Epithelial cell of proximal tubule (primary cell): ENCODE measurements at regions not wholly inside any gene's neighbourhood (a gene's known extent, or its start where the extent isn't known, plus 50 kb on each side); places are given as distances from the start of the nearest gene placed in this dataset.

Experiments
- DNase-seq: peaks from one replicate; pipeline ENCODE4 v3.0.0-alpha.2; 2011; ENCODE audit warnings: low read depth
- H3K4me3 ChIP-seq: 2 replicates; pipeline ENCODE4 v1.5.1; 2011; ENCODE audit warnings: low read depth, mild to moderate bottlenecking, low read length
- TF ChIP-seq, protein P1 (sequence below): conservative IDR thresholded peaks from 2 replicates; pipeline ENCODE4 v1.5.1; 2012; ENCODE audit warnings: low read depth, mild to moderate bottlenecking, low read length

DNA sequence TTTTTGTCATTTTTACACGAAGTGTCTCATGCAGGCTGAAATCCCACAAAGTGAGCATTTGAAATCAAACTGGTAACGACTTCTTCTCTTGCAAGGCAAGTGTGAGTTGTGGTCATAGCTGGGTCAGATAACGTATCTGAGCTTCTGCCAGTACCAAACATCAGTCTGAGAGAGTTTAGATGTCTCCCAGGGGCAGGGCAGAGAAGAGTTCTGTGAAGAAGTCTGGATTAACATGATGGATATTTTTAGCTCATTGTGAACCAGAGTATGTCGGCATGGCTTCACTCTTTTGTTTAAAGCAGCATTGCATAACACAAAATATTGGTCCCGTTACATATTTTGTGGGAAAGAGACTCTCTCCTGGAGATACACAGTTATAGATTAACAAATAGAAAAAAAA lies 655.5 kb upstream of the KLHL29 start:
- H3K4me3 ChIP-seq: no peak overlapping the region
- TF ChIP-seq, protein P1, sequence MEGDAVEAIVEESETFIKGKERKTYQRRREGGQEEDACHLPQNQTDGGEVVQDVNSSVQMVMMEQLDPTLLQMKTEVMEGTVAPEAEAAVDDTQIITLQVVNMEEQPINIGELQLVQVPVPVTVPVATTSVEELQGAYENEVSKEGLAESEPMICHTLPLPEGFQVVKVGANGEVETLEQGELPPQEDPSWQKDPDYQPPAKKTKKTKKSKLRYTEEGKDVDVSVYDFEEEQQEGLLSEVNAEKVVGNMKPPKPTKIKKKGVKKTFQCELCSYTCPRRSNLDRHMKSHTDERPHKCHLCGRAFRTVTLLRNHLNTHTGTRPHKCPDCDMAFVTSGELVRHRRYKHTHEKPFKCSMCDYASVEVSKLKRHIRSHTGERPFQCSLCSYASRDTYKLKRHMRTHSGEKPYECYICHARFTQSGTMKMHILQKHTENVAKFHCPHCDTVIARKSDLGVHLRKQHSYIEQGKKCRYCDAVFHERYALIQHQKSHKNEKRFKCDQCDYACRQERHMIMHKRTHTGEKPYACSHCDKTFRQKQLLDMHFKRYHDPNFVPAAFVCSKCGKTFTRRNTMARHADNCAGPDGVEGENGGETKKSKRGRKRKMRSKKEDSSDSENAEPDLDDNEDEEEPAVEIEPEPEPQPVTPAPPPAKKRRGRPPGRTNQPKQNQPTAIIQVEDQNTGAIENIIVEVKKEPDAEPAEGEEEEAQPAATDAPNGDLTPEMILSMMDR: no peak
- no peak for DNase-seq

DNA sequence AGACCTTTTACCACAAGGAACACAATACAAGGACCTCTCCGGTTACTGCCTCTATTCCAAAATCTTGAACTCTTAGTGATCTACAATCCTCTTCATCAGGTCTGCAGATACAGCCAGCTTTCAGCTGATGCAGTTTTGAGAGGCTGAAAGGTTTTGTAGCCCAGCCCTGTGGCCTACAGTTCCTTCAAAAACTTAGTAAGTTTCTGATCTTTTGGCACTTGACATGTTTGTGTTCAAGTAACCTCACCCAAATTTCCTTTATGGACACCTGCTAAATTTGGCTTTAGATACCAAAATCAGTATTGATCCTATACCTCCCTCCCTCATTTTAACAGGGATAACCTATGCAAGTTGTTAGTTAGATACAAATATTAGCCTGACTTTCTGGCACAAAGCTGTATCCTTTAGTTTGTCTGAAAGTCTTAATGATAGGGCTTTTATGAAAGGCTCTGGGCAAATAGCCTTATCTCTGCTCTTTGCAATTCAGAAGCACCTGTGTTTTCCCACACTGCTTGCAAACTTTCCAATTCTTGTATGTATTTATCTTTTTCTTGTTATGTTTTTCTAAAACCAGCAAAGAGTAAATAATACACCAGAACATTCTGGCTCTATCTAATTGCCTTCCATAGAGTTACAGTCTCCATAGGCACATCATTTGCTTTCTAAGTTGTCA lies 650.5 kb upstream of the KLHL29 start:
- DNase-seq: no peak
- no peak overlapping the region for H3K4me3 ChIP-seq
- TF ChIP-seq, protein P1: no peak

DNA sequence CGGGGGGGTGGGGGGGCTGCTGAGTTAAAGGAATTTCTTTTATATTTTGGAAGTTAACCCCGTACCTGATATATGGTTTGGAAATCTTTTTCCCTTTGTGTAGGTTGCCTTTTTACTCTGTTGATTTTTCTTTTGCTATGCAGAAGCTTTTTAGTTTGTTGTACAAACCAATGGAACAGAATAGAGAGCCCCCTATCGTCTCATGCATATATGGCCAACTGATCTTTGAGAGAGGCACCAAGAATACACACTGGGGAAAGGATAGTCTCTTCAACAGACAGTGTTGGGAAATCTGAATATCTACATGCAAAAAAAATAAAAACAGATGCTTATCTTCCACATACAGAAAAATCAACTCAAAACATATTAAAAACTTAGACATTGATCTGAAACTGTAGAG lies 647.8 kb upstream of the KLHL29 start:
- TF ChIP-seq, protein P1: peak; percentile 53
- H3K4me3 ChIP-seq: no peak overlapping the region
- DNase-seq: no peak

DNA sequence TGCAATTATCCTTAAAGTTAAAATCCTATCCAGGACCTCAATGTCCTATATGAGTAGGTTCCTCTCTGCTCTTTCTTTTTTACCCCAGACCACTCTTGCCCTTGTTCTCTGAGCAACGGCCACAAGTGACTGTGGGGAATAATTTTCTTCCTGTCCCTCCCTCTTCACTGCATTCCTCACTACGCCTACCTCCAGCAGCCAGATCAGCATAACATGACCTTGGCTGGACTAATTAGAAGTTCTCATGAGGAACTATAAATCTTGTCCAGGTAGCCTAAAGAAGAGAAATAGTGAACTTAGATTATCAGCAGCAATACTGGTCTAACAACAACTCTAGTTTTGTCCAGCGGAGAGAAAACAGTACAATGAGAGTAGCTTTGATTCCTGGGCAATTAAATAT lies 643.8 kb upstream of the KLHL29 start:
- no peak overlapping the region for H3K4me3 ChIP-seq
- DNase-seq: no peak
- TF ChIP-seq, protein P1: no peak

DNA sequence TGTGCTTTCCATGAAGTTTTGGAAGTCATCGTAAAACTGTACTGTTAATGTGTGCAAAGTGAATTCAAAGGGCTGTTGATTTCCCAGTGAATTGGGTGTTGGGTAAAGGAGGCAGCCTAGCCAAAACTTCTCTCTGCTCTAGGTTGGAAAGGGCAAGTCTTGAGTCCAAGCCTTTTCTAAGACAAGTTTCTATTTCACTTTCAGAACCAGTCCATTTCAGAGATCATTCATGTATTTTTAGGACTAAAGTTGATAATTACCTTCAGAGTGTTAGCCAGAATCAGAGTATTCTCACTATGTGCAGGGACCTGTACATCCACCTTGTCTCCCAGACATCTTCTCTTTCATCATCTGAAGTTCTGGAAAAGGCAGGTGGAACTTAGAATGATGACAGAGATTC lies 636.1 kb upstream of the KLHL29 start:
- TF ChIP-seq, protein P1: no peak
- H3K4me3 ChIP-seq: no peak overlapping the region
- no peak for DNase-seq

DNA sequence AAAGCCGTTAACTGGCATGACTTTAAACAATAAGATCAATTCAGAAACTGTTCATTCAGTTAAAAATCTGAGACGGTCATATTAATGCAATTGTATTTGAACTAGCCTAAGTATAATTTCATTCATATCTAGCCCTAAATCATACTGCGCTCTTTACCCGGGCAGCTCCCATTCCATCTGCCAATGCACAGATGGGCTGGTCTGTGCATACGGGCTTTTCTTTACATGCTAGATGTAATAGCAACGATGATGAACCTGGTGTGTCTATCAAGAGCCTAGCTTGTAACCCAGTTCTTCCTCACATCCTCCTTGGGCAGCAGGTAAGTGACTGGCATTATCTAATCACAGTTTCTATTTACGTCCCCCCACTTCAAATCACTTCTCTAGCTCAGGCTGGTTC lies 631.5 kb upstream of the KLHL29 start:
- TF ChIP-seq, protein P1: no peak
- no peak overlapping the region for H3K4me3 ChIP-seq
- no peak for DNase-seq
